ENCODE measurements at regions not wholly inside any gene's neighbourhood (a gene's known extent, or its start where the extent isn't known, plus 50 kb on each side); places are given as distances from the start of the nearest gene placed in this dataset.

DNA sequence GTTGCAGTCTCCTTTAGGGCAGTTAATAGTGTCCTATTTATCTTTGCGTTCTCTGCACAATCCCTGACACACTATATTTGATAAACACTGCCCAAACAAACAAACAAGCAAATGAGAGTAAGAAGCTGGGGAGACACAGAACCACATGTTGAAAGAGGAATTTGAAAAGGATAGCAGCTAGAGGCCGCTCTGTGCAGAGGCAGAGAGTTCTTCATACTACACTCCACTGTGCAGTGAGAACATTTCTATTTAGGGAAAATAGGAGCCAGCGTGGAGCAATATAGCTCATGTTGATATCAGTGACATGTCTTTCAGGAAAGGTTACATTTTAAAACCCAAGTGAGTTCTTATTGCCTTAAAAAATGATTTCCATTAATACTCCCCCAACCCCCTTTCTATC, 140.3 kb upstream of the SEL1L start:
- DNase-seq: no peak

DNA sequence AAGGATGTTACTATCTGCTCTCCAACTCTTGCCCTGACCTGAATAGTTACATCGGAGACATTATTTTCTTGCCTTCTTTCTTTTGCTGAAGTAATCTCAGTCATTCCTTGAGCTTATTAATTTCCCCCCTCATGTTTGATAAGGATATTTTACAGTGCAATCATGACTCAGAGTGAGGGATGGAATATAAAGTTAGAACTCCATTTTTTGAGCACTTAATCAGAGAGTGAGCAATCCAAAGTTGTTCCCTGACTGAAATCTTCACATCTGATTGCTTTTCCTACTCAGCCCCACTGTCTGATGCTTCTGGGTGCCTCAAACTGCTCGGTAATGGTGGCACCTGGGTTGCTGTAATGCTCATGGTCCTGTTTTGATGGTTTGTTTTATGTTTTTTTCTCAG, 142.7 kb upstream of the SEL1L start:
- DNase-seq: no peak

- DNase-seq: no peak
Measured at GRCh38 chr14:81676879-81677278, 143.2 kb upstream of the SEL1L start.

DNA sequence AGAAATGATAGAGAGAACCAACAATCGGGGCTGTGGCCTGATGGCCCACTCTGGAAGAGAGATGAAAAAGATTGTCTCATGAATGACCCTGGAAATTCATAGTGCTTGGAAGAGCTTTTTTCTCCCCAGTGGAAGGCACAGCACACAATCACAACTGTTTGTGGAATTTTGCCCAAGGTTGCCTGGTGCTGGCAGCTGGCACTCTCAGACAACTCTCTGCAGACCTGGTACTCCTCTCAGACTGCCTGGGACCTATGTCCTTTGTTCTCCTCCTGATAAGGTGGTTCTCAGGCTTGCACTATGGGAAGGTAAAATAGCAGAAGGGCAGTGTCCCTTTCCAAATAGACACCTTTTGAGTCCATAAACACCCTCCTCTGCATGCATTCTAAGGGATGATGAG, 144.1 kb upstream of the SEL1L start:
- no peak for DNase-seq

- DNase-seq: no peak
Measured at GRCh38 chr14:81679226-81679625, 145.6 kb upstream of the SEL1L start.

GRCh38 chr14:81681541-81681940, 147.9 kb upstream of the SEL1L start:
- no peak for DNase-seq

DNA sequence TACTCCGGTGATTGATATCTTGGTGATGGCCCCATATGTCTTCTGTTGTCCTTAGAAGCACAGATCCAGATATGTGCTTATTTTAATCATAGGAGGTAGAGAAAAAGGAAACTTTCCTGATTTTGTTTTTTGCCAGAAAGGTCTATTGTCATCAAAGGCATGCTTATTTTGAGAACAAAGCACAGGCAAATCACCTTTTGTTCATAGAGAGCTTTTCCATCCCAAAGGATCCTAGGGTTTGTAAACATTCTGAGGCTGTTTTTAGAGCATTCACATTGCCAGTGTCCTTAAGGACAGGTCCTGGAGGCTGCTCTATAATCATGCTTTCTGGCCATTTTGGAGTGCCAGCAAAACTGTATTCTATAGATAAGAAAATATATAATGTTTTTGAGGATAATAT, 148.5 kb upstream of the SEL1L start:
- DNase-seq: no peak

- DNase-seq: no peak
Measured at GRCh38 chr14:81682701-81683100, 149.0 kb upstream of the SEL1L start.

GRCh38 chr14:81684696-81685095, 151.0 kb upstream of the SEL1L start:
- no peak for DNase-seq

- no peak for DNase-seq
Measured at GRCh38 chr14:81686512-81686911, 152.9 kb upstream of the SEL1L start.

- no peak for DNase-seq
Measured at GRCh38 chr14:81691931-81692330, 158.3 kb upstream of the SEL1L start.

- no peak for DNase-seq
Measured at GRCh38 chr14:81694419-81694818, 160.8 kb upstream of the SEL1L start.

- DNase-seq: no peak
Measured at GRCh38 chr14:81709681-81710080, 176.0 kb upstream of the SEL1L start.

GRCh38 chr14:81710232-81710845, 176.7 kb upstream of the SEL1L start:
- no peak for DNase-seq

- DNase-seq: no peak
Measured at GRCh38 chr14:81715731-81716130, 182.1 kb upstream of the SEL1L start.

DNA sequence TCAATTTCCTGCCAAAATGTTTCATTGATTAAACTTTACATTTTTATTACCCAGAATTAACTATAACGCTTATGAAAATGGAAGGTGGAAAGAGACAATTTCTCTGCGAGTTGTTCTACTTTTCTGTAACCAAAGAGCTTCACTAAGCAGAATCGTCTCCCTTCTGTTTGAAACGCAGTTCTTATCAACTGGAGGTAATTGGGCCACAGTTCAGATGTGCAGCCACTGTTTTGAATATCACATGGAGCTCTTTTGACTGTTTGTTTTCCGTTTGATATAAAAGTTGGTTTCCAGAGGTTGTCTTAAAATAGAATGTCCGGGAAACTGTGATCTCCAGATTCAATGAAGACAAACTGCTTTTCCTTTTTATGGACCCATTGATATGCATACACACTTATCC, 183.3 kb upstream of the SEL1L start:
- DNase-seq: no peak

- no peak for DNase-seq
Measured at GRCh38 chr14:81723956-81724355, 190.3 kb upstream of the SEL1L start.

- no peak for DNase-seq
Measured at GRCh38 chr14:81727218-81727617, 193.6 kb upstream of the SEL1L start.

- DNase-seq: no peak
Measured at GRCh38 chr14:81728447-81728846, 194.8 kb upstream of the SEL1L start.

DNA sequence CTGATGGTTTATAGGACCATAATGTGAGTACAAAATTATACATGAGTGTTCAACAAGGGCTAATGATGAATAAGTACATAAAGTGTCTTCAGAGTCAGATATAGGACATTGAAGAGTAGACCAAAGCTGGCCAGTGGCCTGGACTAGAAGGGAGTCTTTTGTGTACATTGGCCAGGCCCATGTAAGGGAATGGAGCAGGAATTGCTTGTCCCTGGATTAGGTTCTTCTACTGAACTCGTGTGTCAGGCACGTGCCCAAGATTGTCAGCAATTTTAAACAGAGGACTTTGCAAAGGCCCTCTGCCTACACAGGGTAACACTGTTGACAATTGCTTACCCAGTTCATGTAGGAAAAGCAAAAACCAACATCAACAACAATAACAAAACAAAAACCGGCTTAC, 196.0 kb upstream of the SEL1L start:
- no peak for DNase-seq

GRCh38 chr14:81737938-81738337, 204.3 kb upstream of the SEL1L start:
- DNase-seq: no peak

DNA sequence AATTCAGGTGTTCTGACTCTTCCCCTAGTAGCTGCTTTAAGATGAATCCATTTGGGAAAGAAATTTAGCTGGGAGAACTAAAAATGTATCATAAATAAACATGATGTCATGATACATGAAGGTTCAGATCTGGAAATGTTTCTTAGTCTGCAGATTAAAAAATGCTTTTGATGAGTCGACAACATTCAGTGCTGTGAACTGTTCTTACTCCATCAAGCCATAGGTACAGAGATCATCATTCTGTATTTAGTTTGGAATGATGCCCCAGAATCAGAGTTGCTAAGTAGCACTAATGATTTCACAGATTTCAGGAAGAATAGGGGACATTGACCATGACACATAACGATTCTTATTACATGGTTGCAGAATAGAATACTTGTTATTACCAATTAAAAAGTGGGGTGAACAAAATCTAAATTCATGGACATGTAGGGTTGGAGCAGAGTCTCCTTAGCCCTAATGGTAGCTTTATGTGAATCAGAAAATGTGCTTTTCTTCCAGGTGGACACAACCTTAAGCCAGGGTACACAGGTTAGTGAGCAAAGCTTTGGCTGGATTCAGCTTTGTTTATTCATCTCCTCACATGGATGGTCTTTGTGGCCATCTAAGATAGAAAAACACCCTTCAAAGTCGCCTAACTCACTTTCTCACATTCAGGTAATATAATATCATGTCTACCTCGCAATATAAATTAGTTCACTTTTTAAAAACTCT, 205.4 kb upstream of the SEL1L start:
- DNase-seq: no peak

DNA sequence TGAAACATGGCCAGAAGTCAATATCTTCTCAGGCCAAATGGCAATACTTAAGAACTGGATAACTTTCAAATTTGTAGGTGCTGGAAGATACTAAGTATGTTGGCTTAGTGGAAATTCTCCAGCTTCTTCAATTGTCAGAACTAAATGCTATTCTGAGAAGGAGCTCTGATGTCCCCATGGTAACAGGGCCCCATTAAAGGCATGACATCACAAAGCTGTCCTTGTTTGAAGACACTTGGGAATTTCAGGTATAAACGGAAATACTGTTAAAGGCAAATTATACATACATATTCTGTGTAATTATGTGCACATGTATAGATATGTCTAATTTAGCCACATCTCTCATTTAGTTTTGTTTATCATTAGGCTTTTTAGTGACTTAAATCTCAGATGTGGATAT, 210.0 kb upstream of the SEL1L start:
- DNase-seq: no peak

GRCh38 chr14:81751198-81751597, 217.5 kb upstream of the SEL1L start:
- no peak for DNase-seq

DNA sequence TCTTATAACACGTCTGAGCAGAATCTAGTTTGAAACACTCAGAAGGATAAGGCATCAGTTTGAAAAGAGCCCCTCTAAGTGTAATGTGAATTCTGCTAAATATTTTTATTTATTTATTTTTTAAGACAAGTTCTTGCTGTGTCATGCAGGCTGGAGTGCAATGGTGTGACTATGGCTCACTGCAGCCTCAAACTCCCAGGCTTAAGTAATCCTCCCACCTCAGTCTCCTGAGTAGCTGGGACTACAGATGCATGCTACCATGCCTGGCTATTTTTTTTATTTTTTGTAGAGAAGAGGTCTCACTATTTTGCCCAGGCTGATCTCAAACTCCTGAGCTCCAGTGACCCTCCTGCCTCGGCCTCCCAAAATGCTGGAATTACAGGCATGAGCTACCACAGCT, 225.9 kb upstream of the SEL1L start:
- no peak for DNase-seq
